Activated CD4-positive, alpha-beta memory T cell treated with anti-CD3 and anti-CD28 coated beads, Interleukin-2, amount 10 ng/mL, durations not matched to agents 7 days and 5 days (primary cell): ENCODE measurements at regions not wholly inside any gene's neighbourhood (a gene's known extent, or its start where the extent isn't known, plus 50 kb on each side); places are given as distances from the start of the nearest gene placed in this dataset.

Experiments
- CTCF ChIA-PET: fragments of 350-600 bp; sonication (Branson Sonifier 250); formaldehyde crosslinking; loops from one replicate; lab custom pipeline; 2021; ENCODE audit warnings: antibody characterized with exemption, inconsistent platforms; lab: Charles Lee
- POLR2A ChIA-PET: fragments of 350-600 bp; sonication (Branson Sonifier 250); formaldehyde crosslinking; loops from one replicate; lab custom pipeline; 2021; ENCODE audit warnings: antibody characterized with exemption; lab: Charles Lee
- DNase-seq: peaks from one replicate; pipeline ENCODE4 v3.0.0-alpha.2; 2020
- H3K27ac Mint-ChIP-seq: one replicate; pipeline ENCODE4 v1.8.0; 2021; ENCODE audit warnings: mild to moderate bottlenecking, mixed read lengths
- H3K27me3 Mint-ChIP-seq: one replicate; pipeline ENCODE4 v1.8.0; 2021; ENCODE audit warnings: mixed read lengths
- H3K36me3 Mint-ChIP-seq: one replicate; pipeline ENCODE4 v1.8.0; 2021; ENCODE audit warnings: low read depth, mixed read lengths
- H3K4me1 Mint-ChIP-seq: one replicate; pipeline ENCODE4 v1.8.0; 2021; ENCODE audit warnings: mixed read lengths
- H3K4me3 Mint-ChIP-seq: one replicate; pipeline ENCODE4 v1.8.0; 2021; ENCODE audit warnings: mild to moderate bottlenecking, mixed read lengths
- H3K9me3 Mint-ChIP-seq: one replicate; pipeline ENCODE4 v1.8.0; 2021; ENCODE audit warnings: mixed read lengths

DNA sequence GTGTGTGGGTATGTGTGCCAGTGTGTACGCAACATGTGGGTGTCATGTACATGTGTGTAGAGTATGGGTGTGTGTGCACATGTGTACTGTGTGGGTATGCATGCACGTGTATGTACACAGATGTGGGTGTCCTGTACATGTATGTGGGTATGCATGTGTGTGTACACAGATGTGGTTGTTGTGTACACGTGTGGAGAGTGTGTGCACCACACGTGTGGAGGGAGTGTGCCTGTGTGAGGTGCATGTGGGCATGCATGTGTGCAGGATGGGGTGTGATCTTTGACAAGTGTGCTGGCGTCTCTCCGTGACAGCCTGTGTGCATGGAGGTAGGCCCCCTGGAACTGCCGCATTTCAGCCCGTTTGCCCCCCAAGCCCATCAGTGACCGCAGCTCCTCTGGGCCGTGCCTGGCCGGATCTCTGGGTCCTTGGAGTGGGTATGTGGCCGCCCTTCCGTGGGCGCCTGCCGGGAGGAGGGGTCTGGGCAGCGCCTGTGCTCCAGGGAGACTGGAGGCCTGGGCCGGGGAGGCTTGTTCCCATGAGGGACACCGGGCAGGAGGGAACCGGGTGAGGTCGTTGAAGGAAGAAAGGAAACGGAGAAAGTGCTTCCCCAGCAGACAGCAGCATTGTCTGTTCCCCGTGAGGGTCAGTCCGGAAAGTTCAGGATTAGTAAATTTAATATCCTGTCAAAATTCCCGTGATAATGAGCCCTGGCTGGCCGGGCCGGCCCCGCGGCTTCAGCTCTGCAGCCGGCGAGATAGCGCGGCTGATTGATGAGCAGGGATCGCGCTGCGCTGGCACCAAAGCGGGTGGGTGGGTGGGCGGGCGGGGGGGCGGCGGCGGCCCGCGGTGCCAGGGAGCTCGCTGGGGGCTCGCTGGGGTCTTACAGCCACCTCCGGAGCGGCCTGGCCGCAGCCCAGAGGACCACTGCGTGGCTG lies 91.1 kb upstream of the SOX1 start:
- Mint-ChIP-seq H3K4me3 (no peak overlapping the region), H3K36me3 (peaks cover 10% of the 10 kb centered on the region), H3K4me1 (no peaks in the 10 kb centered on the region), H3K27me3 (no peaks in the 10 kb centered on the region), H3K27ac (no peak overlapping the region), H3K9me3 (peaks cover 23% of the 10 kb centered on the region)
- DNase-seq, result no peak
- ChIA-PET CTCF (no interaction called here), POLR2A (no interaction called here)

DNA sequence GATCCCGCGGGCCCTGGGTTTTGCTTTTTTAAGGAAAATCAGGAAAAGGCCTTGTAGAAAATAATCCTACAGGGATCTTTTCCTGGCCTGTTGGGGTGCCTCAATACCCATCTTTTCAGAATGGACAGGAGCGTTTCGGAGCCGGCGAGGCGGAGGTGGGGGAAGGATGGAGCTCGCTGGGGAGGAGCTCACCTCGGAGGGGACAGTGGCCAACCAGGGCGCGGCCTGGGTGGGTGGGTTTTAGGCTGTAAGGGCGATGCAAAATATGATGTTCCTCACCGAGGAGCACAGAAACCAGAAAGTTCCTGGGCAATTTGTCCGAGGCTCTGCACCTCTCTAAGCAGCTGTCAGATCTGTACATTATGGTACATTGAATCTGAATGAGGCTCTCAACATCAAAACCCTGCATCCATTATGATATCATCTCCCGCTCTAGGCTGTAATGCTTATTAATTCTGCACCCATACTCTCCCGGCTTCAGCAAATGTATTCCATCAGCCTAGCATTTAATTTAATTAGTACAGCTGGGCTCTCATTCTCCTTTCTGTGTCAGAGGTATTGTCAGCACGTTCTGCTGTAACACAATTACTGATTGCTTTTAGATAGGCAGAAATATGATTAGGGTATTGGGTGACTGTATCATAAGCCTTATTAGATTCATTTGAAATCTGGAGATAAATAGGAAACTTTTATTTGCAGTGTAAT lies 90.3 kb upstream of the SOX1 start:
- DNase-seq, result no peak
- H3K4me3 Mint-ChIP-seq, result no peak overlapping the region
- no peaks in the 10 kb centered on the region for H3K4me1 Mint-ChIP-seq
- ChIA-PET POLR2A (no interaction called here), CTCF (no interaction called here)
- no peak overlapping the region for H3K27ac Mint-ChIP-seq
- peaks cover 23% of the 10 kb centered on the region for H3K9me3 Mint-ChIP-seq
- peaks cover 10% of the 10 kb centered on the region for H3K36me3 Mint-ChIP-seq
- H3K27me3 Mint-ChIP-seq, result no peaks in the 10 kb centered on the region

DNA sequence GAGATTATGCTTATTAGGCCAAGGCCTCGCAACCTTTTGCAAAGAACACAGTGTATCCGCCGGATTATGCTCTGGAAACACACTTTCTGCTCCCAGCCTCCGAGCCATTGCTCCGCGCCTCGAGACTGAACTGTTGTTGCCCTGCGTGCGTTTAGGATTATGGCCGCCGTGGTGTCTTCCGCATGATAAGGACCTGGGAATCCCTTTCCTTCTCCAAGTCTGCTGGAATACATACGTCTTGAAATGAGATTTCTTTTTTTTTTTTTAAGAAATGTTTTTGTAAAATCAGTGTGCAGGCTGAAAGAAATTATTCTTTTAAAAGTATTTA lies 89.8 kb upstream of the SOX1 start:
- DNase-seq, result no peak
- Mint-ChIP-seq H3K9me3 (peaks cover 23% of the 10 kb centered on the region), H3K27me3 (no peaks in the 10 kb centered on the region), H3K36me3 (peaks cover 10% of the 10 kb centered on the region), H3K4me1 (no peaks in the 10 kb centered on the region), H3K27ac (no peak overlapping the region), H3K4me3 (no peak overlapping the region)
- ChIA-PET CTCF (no interaction called here), POLR2A (no interaction called here)

DNA sequence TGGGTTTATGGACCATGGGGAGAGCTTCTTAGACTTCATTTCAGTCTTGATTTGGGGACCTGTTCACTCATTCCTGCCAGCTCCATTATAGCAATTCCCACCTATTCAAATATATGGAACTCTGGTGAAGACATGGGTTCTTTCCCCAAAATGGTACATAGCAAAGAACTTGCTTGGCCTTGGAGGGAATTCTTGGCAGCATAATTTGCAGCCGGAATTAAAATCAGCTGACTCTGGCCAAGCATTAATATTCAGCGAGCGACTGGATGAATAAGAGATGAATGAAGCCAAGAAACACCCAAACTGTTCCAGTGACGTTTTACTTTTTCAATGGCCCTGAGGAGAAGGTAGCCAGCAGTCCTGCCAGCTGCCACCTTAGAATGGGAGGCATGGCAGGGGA lies 88.4 kb upstream of the SOX1 start:
- H3K9me3 Mint-ChIP-seq, result peaks cover 23% of the 10 kb centered on the region
- ChIA-PET CTCF (no interaction called here), POLR2A (no interaction called here)
- no peak for DNase-seq
- no peaks in the 10 kb centered on the region for H3K27me3 Mint-ChIP-seq
- no peak overlapping the region for H3K4me3 Mint-ChIP-seq
- H3K36me3 Mint-ChIP-seq, result peaks cover 10% of the 10 kb centered on the region
- no peak overlapping the region for H3K27ac Mint-ChIP-seq
- no peaks in the 10 kb centered on the region for H3K4me1 Mint-ChIP-seq

DNA sequence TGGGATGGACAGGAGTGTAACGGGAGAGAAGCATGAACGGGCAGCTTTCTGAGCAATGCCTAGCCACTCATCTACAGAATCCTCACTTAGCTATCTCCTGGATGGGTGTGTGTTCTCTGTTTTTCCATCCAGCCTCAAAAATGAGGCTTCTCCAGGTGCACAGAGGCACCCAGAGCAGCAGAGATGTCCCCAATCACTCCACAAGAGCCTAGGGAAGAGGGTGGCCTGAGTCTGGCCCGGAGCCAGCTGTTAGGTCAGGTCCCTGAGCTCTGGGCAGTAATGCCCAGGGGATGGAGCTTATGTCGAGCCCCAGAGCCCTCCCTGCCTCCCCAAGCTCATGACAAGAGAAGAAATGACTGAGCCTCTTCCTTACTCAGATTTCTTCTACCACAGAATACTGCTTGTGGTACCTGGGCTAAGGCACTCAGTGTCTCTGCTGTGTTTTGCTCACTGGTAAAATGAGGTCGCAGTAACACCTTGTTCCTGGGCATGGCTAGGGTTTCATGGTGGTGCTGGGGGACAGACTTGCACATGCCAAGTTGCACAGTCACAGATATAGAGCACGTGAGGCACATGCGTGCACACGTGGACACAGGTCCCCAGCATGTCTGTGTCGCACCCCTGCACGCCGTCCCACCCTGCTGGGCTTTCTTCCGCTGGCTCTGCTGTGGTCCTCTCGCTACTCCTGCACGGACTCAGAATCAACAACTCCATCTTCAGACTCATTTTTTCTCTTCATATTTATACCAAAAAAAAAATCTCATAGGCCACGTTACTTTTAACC lies 86.6 kb upstream of the SOX1 start:
- ChIA-PET POLR2A (no interaction called here), CTCF (interaction anchor here (0.6 kb wide), 1 partner anchor 564 kb away, joined by 3 read pairs; no protein-coding TSS in a partner anchor)
- Mint-ChIP-seq H3K9me3 (peaks cover 5% of the 10 kb centered on the region), H3K36me3 (peaks cover 1% of the 10 kb centered on the region), H3K4me1 (no peaks in the 10 kb centered on the region), H3K4me3 (no peak overlapping the region), H3K27ac (no peak overlapping the region), H3K27me3 (no peaks in the 10 kb centered on the region)
- DNase-seq, result no peak

DNA sequence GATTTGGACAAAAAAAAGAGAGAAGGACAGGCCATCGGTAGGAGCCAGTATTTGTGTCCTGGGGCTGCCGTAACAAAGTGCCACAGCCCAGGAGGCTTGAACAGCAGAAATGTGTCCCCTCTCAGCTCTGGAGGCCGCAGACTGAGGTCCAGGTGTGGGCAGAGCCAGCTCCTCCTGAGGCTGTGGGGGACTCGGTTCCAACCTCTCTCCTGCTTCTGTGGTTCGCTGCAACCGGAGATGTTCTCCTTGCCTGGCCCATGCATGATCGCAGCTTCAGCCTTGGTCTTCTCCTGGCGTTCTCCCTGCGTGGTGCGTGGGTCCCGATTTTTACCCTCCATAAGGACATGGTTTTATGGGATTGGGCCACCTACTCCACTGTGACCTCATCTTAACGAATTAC lies 85.9 kb upstream of the SOX1 start:
- POLR2A ChIA-PET, result no interaction called here
- Mint-ChIP-seq H3K36me3 (no peaks in the 10 kb centered on the region), H3K4me1 (no peaks in the 10 kb centered on the region), H3K27me3 (no peaks in the 10 kb centered on the region), H3K4me3 (no peak overlapping the region), H3K9me3 (peaks cover 2% of the 10 kb centered on the region), H3K27ac (no peak overlapping the region)
- no peak for DNase-seq
- CTCF ChIA-PET, result interaction anchor here (0.6 kb wide), 1 partner anchor 564 kb away, joined by 3 read pairs; no protein-coding TSS in a partner anchor

DNA sequence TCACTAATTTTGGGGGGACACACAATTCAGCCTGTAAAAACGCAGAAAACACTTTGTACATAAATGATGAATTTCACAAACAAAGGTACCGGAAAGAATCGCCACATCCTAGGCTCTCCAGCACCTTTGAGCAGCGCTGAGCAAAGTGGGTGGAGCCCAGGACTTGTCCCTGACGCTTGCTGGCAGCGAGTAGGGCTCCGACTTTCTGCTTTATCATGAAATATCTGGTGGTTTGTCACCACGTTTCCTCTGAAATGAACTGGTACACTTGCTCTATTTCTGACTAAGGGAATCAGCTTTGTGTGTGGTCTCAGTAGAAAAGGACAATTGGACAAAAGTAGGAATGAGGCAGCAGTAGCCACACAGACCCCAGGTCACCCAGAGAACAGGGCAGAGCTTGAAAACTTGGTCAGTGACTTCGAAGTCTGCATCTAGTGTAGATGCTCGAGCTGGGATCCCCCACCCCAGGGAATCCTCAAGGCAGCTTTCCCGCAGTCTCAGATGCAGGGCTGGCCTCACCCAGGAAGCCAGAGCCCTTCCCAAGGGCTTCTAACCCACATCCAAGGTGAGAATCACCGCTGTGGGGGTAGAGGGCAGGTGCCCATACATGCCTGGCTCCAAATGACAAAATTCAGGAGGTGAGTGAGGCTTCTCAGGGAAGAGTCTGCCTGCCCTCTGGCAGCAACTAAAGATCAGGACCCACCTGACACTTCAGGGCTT lies 85.3 kb upstream of the SOX1 start:
- Mint-ChIP-seq H3K4me1 (no peaks in the 10 kb centered on the region), H3K4me3 (no peak overlapping the region), H3K27me3 (no peaks in the 10 kb centered on the region), H3K9me3 (peaks cover 2% of the 10 kb centered on the region), H3K27ac (no peak overlapping the region), H3K36me3 (no peaks in the 10 kb centered on the region)
- ChIA-PET POLR2A (no interaction called here), CTCF (no interaction called here)
- no peak for DNase-seq

DNA sequence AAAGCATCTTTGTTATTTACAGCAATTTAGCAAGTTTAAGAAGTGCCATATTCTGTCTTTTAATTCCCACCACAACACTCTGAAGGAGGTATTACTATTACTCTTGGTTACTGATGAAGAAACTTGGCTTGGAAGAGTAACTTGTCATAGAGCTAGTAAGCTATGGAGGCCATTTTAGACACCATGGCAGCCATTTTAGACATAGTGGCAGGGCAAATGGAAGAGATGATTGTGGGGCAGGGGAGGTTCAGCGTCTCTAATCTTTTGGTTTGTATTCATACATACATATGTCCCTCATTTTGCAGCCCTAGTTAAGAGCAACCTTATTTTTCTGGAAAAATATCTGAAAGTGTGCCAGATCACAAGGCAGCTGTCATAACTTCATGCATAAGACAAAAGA lies 82.6 kb upstream of the SOX1 start:
- CTCF ChIA-PET, result no interaction called here
- Mint-ChIP-seq H3K9me3 (peaks cover 9% of the 10 kb centered on the region), H3K27me3 (no peaks in the 10 kb centered on the region), H3K4me1 (no peaks in the 10 kb centered on the region), H3K36me3 (no peaks in the 10 kb centered on the region), H3K27ac (no peak overlapping the region), H3K4me3 (no peak overlapping the region)
- no peak for DNase-seq
- POLR2A ChIA-PET, result no interaction called here

DNA sequence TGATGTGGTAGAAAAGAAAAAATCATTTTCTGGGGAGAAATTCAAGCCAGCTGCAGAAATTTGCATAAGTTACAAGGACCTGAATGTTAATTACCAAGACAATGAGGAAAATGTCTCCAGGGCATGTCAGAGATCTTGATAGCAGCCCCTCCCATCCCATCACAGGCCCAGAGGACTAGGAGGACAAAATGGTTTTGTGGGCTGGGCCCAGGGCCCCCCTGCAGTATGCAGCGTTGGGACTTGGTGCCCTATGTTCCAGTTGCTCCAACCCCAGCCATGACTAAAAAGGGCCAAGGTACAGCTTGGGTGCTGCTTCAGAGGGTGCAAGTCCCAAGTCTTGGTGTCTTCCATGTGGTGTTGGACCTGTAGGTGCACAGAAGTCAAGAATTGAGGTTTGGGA lies 76.6 kb upstream of the SOX1 start:
- Mint-ChIP-seq H3K9me3 (peaks cover 36% of the 10 kb centered on the region), H3K4me3 (no peak overlapping the region), H3K36me3 (no peaks in the 10 kb centered on the region), H3K4me1 (no peaks in the 10 kb centered on the region), H3K27me3 (no peaks in the 10 kb centered on the region), H3K27ac (no peak overlapping the region)
- DNase-seq, result no peak
- CTCF ChIA-PET, result no interaction called here
- POLR2A ChIA-PET, result no interaction called here

DNA sequence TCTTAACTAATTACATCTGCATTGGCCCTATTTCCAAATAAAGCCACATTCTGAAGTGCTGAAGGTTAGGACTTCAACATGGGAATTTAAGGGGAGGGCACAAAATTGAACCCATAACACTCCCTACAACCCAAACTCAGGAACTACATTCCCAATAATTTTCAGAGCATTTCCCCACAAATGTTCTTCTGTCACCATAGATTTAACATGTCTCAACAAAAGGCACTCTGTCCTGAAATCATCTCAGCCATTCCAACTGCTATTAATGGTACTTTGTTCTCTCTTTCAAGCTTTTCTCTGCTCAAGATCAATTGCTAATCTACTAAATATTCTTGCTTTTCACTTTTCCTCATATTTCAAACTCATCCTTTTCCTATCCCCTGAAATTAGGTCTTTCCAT lies 74.0 kb upstream of the SOX1 start:
- DNase-seq, result no peak
- peaks cover 32% of the 10 kb centered on the region for H3K9me3 Mint-ChIP-seq
- no peak overlapping the region for H3K4me3 Mint-ChIP-seq
- ChIA-PET CTCF (no interaction called here), POLR2A (no interaction called here)
- H3K36me3 Mint-ChIP-seq, result no peaks in the 10 kb centered on the region
- no peak overlapping the region for H3K27ac Mint-ChIP-seq
- no peaks in the 10 kb centered on the region for H3K4me1 Mint-ChIP-seq
- no peaks in the 10 kb centered on the region for H3K27me3 Mint-ChIP-seq

DNA sequence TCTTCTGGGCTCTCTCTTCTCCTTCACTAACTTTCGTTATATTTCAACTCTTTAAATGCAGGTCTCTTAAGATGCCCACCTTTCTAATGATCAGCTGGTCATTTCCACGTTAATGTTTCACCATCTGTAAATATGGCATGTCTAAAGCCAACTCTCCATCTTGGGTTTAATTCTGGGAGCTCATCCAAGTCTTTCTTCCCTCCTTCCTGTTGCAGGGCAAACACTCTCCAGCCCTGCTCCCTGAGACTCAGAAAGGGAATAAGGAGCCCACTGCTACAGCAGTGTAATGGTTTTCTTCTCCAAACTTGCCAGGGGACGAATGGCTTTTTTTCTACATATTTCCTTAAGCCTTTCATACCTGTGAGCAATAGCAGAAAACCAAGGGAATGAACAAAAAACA lies 73.3 kb upstream of the SOX1 start:
- H3K4me3 Mint-ChIP-seq, result no peak overlapping the region
- H3K36me3 Mint-ChIP-seq, result no peaks in the 10 kb centered on the region
- peaks cover 32% of the 10 kb centered on the region for H3K9me3 Mint-ChIP-seq
- no peaks in the 10 kb centered on the region for H3K4me1 Mint-ChIP-seq
- H3K27me3 Mint-ChIP-seq, result no peaks in the 10 kb centered on the region
- H3K27ac Mint-ChIP-seq, result no peak overlapping the region
- ChIA-PET POLR2A (no interaction called here), CTCF (no interaction called here)
- no peak for DNase-seq

DNA sequence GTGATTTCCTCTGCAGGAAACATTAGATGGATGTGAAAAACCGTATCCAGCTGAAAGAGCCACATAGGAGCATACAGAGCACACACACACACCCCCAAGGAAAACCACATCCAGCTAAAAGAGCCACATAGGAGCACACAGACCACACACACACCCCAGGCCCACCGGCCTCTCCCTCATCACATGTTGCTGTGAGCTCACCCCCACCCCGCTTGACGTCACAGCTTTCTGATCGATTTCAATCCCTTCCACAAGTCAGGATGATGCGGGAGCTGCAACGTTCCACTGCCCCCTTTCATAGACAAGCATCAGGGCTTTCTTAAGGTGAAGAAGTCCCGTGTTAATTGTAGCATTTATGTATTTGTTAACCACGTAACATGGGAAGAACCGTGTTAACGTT lies 72.4 kb upstream of the SOX1 start:
- Mint-ChIP-seq H3K27me3 (no peaks in the 10 kb centered on the region), H3K36me3 (no peaks in the 10 kb centered on the region), H3K27ac (no peak overlapping the region), H3K9me3 (peaks cover 27% of the 10 kb centered on the region), H3K4me1 (no peaks in the 10 kb centered on the region), H3K4me3 (no peak overlapping the region)
- POLR2A ChIA-PET, result no interaction called here
- no peak for DNase-seq
- CTCF ChIA-PET, result no interaction called here

DNA sequence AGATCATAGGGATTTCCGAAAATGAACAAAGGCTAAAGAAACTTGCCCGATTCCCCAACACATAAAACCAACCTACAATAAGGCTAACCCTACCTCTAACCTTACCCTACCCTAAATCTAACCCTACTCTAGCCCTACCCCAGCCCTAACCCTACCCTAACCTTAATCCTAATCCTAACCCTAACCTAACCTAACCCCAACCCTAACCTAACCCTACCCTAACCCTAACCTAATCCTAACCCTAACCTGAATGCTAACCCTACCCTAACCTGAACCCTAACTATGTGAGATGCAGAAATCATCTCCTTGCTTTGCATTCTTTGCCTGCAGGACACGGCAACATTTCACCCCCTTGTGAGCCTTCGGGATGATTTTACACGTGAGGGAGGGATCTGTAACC lies 67.6 kb upstream of the SOX1 start:
- Mint-ChIP-seq H3K27me3 (no peaks in the 10 kb centered on the region), H3K27ac (no peak overlapping the region), H3K36me3 (no peaks in the 10 kb centered on the region), H3K4me1 (no peaks in the 10 kb centered on the region), H3K9me3 (no peaks in the 10 kb centered on the region), H3K4me3 (no peak overlapping the region)
- POLR2A ChIA-PET, result no interaction called here
- DNase-seq, result no peak
- CTCF ChIA-PET, result no interaction called here
